HG03378 (cell line): ENCODE measurements at regions not wholly inside any gene's neighbourhood (a gene's known extent, or its start where the extent isn't known, plus 50 kb on each side); places are given as distances from the start of the nearest gene placed in this dataset.

Source experiments
- ATAC-seq: cut with Tn5 transposase; IDR thresholded peaks from one replicate; pipeline ENCODE4 v1.9.1; 2021; ENCODE audit warnings: mild to moderate bottlenecking, moderate library complexity; ENCODE audit not compliant: unreplicated experiment

GRCh38 chr15:48032911-48033310 lies 87.9 kb upstream of the SLC24A5 start:
- ATAC-seq = no peak

DNA sequence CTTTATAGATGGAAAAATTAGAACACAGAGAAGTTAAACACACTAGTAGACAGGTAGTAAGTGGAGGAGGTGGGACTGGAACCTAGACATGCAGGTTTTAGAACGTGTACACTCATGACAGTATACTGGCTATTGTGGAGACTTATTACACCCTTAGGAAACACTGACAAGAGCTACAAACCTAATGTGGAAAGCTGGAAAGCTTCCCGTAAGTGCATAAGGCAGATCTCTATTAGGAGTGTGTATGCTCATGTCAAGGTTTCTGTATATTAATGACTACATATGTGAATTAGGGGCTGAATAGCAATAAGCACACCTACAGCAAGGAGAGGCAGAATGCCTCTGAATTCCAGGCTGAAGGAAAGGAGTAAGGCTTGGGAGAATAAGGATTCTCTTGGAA lies 82.6 kb upstream of the SLC24A5 start:
- ATAC-seq = no peak

- no peak for ATAC-seq
Observed at GRCh38 chr15:48040166-48040817, 80.5 kb upstream of the SLC24A5 start.

GRCh38 chr15:48041454-48041853 lies 79.3 kb upstream of the SLC24A5 start:
- ATAC-seq = no peak

- ATAC-seq = no peak
Observed at GRCh38 chr15:48046813-48047438, 73.9 kb upstream of the SLC24A5 start.

DNA sequence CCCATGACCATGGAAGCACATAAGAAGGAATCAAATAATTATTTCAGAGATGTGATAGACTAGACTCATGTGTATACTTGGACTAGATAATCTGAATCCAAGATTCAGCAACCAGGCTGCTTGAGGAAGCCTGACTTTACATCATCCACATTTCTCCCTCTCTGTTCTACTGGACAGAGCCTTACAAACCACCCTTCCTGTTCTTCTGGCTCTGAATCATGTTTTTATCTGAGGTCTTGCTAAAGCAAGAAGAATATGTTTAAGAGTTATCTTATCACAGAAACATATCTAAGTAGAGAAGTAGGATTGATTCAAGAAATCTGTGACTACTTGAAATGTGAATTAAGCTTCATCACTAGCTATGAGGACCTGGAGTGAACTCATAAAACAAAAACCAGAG lies 71.1 kb upstream of the SLC24A5 start:
- no peak for ATAC-seq

- ATAC-seq = no peak
Observed at GRCh38 chr15:48052946-48053345, 67.8 kb upstream of the SLC24A5 start.

DNA sequence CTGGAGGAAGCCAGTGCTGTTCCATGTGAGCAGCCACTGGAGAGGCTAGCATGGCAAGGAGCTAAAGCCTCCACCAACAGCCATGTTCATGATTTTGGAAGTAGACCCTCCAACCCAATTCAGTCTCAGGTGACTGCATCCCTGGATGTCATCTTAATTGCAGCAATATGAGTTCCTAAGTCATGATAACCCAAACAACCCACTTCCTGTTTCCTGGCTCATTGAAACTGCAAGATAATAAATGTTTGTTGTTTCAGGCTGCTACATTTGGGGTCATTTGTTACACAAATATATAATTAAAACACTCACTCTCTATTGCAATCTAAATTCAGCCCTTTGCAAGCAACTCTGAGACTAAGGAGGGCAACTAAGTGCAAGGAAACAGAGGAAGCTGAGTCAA lies 62.4 kb upstream of the SLC24A5 start:
- no peak for ATAC-seq

- ATAC-seq = no peak
Observed at GRCh38 chr15:48059791-48060190, 61.0 kb upstream of the SLC24A5 start.

GRCh38 chr15:48060396-48060795 lies 60.4 kb upstream of the SLC24A5 start:
- ATAC-seq = no peak

GRCh38 chr15:48061605-48062004 lies 59.2 kb upstream of the SLC24A5 start:
- ATAC-seq = no peak

- ATAC-seq = no peak
Observed at GRCh38 chr15:48062148-48062872, 58.5 kb upstream of the SLC24A5 start.

- no peak for ATAC-seq
Observed at GRCh38 chr15:48063411-48063985, 57.3 kb upstream of the SLC24A5 start.

- no peak for ATAC-seq
Observed at GRCh38 chr15:48064421-48064820, 56.4 kb upstream of the SLC24A5 start.

GRCh38 chr15:48066456-48066855 lies 54.3 kb upstream of the SLC24A5 start:
- ATAC-seq = no peak
